ENCODE measurements at regions not wholly inside any gene's neighbourhood (a gene's known extent, or its start where the extent isn't known, plus 50 kb on each side); places are given as distances from the start of the nearest gene placed in this dataset.
"Not testable (repeated sequence)": the region's sequence is repeated elsewhere in the genome, so short reads cannot be mapped to it uniquely, and the experiment has no call there.

- no peak for DNase-seq
Observed at GRCh38 chr12:9449181-9449580, 158.5 kb downstream of the KLRB1 start.

- peak; percentile 34 for DNase-seq
Observed at GRCh38 chr12:9448648-9449047, 159.1 kb downstream of the KLRB1 start.

GRCh38 chr12:9447791-9448614 lies 159.7 kb downstream of the KLRB1 start:
- DNase-seq: peak; percentile 80

- not testable (repeated sequence) for DNase-seq
Observed at GRCh38 chr12:9446883-9447761, 160.6 kb downstream of the KLRB1 start.

- not testable (repeated sequence) for DNase-seq
Observed at GRCh38 chr12:9440428-9440827, 167.3 kb downstream of the KLRB1 start.

GRCh38 chr12:9435682-9436081 lies 172.0 kb downstream of the KLRB1 start:
- not testable (repeated sequence) for DNase-seq

GRCh38 chr12:9430385-9430784 lies 177.3 kb downstream of the KLRB1 start:
- not testable (repeated sequence) for DNase-seq

- not testable (repeated sequence) for DNase-seq
Observed at GRCh38 chr12:9428856-9429255, 178.9 kb downstream of the KLRB1 start.

GRCh38 chr12:9425429-9425828 lies 182.3 kb downstream of the KLRB1 start:
- DNase-seq: not testable (repeated sequence)

GRCh38 chr12:9424175-9424740 lies 183.5 kb downstream of the KLRB1 start:
- DNase-seq: not testable (repeated sequence)

GRCh38 chr12:9422689-9423088 lies 185.0 kb downstream of the KLRB1 start:
- DNase-seq: not testable (repeated sequence)

- not testable (repeated sequence) for DNase-seq
Observed at GRCh38 chr12:9421520-9422086, 186.1 kb downstream of the KLRB1 start.

GRCh38 chr12:9420817-9421519 lies 186.7 kb downstream of the KLRB1 start:
- DNase-seq: not testable (repeated sequence)

- not testable (repeated sequence) for DNase-seq
Observed at GRCh38 chr12:9418669-9419041, 189.1 kb downstream of the KLRB1 start.

- not testable (repeated sequence) for DNase-seq
Observed at GRCh38 chr12:9417947-9418668, 189.6 kb downstream of the KLRB1 start.

- DNase-seq: not testable (repeated sequence)
Observed at GRCh38 chr12:9417341-9417740, 190.4 kb downstream of the KLRB1 start.

- not testable (repeated sequence) for DNase-seq
Observed at GRCh38 chr12:9416346-9416745, 191.4 kb downstream of the KLRB1 start.

- DNase-seq: not testable (repeated sequence)
Observed at GRCh38 chr12:9415898-9416297, 191.8 kb downstream of the KLRB1 start.

GRCh38 chr12:9413862-9414261 lies 193.9 kb downstream of the KLRB1 start:
- DNase-seq: not testable (repeated sequence)

GRCh38 chr12:9412459-9412858 lies 195.3 kb downstream of the KLRB1 start:
- DNase-seq: not testable (repeated sequence)

- not testable (repeated sequence) for DNase-seq
Observed at GRCh38 chr12:9411616-9412268, 196.0 kb downstream of the KLRB1 start.
